Peyer's patch (tissue), 4 donors: ENCODE measurements at regions not wholly inside any gene's neighbourhood (a gene's known extent, or its start where the extent isn't known, plus 50 kb on each side); places are given as distances from the start of the nearest gene placed in this dataset.

Source experiments
- DNase-seq, 3 donors: peaks; one replicate each; pipeline ENCODE4 v3.0.0-alpha.2; 2017 to 2019
- H3K27ac ChIP-seq, 4 donors: fragments of 200-600 bp; sonication (generic); one replicate each; pipeline ENCODE4 v1.5.1; 2016 to 2019
- H3K27me3 ChIP-seq, 2 donors: fragments of 200-600 bp; sonication (generic); one replicate each; pipeline ENCODE4 v1.5.1; 2019
- H3K36me3 ChIP-seq, 3 donors: fragments of 200-600 bp; sonication (generic); one replicate each; pipeline ENCODE4 v1.5.1; 2016 to 2019
- H3K4me1 ChIP-seq, 4 donors: fragments of 200-600 bp; sonication (generic); one replicate each; pipeline ENCODE4 v1.5.1; 2016 to 2019
- H3K4me3 ChIP-seq, 4 donors: fragments of 200-600 bp; sonication (generic); 1 replicate in 3 of 4; 2 replicates in 1 of 4; pipeline ENCODE4 v1.5.1; 2016 to 2019; ENCODE audit warnings: mild to moderate bottlenecking in 1 of 4
- H3K9me3 ChIP-seq, 4 donors: fragments of 200-600 bp; sonication (generic); one replicate each; pipeline ENCODE4 v1.5.1; 2016 to 2019; ENCODE audit warnings: mild to moderate bottlenecking in 1 of 4
- POLR2A ChIP-seq, 2 donors: fragments of 450-650 bp; IDR thresholded peaks; one replicate each; pipeline ENCODE4 v1.5.1; 2017; ENCODE audit warnings: antibody characterized with exemption in 2 of 2, mild to moderate bottlenecking in 2 of 2, moderate library complexity in 2 of 2
- TF ChIP-seq, protein P1 (sequence below), 6 experiments: fragments of 450-650 bp in 4 of 6; fragments of 200-600 bp in 2 of 6; sonication (generic) in 1 of 6; IDR thresholded peaks; one replicate each; pipeline ENCODE4 v1.5.1; 2017 to 2019; ENCODE audit warnings: antibody characterized with exemption in 6 of 6, mild to moderate bottlenecking in 3 of 6, moderate library complexity in 1 of 6

GRCh38 chr6:48979806-48980205 lies 483.2 kb downstream of the MMUT start:
- no peaks in the 10 kb centered on the region for H3K36me3 ChIP-seq
- no peaks in the 10 kb centered on the region for H3K4me1 ChIP-seq
- H3K9me3 ChIP-seq: peaks cover 0 to 6% (median 0%) of the 10 kb centered on the region in 4 donors
- no peaks in the 10 kb centered on the region for H3K27me3 ChIP-seq
- DNase-seq: no peak
- TF ChIP-seq, protein P1, sequence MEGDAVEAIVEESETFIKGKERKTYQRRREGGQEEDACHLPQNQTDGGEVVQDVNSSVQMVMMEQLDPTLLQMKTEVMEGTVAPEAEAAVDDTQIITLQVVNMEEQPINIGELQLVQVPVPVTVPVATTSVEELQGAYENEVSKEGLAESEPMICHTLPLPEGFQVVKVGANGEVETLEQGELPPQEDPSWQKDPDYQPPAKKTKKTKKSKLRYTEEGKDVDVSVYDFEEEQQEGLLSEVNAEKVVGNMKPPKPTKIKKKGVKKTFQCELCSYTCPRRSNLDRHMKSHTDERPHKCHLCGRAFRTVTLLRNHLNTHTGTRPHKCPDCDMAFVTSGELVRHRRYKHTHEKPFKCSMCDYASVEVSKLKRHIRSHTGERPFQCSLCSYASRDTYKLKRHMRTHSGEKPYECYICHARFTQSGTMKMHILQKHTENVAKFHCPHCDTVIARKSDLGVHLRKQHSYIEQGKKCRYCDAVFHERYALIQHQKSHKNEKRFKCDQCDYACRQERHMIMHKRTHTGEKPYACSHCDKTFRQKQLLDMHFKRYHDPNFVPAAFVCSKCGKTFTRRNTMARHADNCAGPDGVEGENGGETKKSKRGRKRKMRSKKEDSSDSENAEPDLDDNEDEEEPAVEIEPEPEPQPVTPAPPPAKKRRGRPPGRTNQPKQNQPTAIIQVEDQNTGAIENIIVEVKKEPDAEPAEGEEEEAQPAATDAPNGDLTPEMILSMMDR (IDR thresholded peaks at IDR 0.05): no peak
- no peak for TF ChIP-seq POLR2A (IDR thresholded peaks at IDR 0.05)
- H3K27ac ChIP-seq: no peak overlapping the region
- H3K4me3 ChIP-seq: no peak overlapping the region

DNA sequence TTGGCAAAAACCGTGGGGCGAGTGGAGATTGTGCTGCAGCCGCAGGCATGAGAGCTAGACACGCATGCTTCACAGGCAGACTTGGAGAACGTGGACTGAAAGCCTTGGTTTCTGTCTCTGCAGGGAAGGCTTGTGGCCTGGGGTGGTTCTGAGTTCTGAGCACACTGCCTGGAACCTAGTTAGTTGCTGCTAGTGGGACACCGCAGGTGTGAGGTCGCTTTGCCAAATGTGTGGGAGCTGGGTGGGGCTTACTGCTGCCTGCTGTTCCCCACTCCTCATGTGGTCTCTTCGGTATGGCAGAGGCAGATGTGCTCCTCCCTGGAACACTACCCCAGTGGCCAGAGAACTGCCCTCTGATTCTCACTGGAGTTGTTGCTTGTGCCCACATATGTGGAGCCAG lies 484.0 kb downstream of the MMUT start:
- Histone ChIP-seq H3K4me3 (no peak overlapping the region), H3K27me3 (no peaks in the 10 kb centered on the region), H3K9me3 (peaks cover 0 to 6% (median 0%) of the 10 kb centered on the region in 4 donors), H3K27ac (no peak overlapping the region), H3K36me3 (no peaks in the 10 kb centered on the region), H3K4me1 (no peaks in the 10 kb centered on the region)
- no peak for TF ChIP-seq POLR2A (IDR thresholded peaks at IDR 0.05)
- TF ChIP-seq, protein P1 (IDR thresholded peaks at IDR 0.05): no peak
- no peak for DNase-seq

GRCh38 chr6:48978016-48978415 lies 485.0 kb downstream of the MMUT start:
- Histone ChIP-seq H3K27ac (no peak overlapping the region), H3K4me3 (no peak overlapping the region), H3K36me3 (no peaks in the 10 kb centered on the region), H3K27me3 (no peaks in the 10 kb centered on the region), H3K4me1 (no peaks in the 10 kb centered on the region), H3K9me3 (peaks cover 0 to 3% (median 0%) of the 10 kb centered on the region in 4 donors)
- no peak for TF ChIP-seq POLR2A (IDR thresholded peaks at IDR 0.05)
- TF ChIP-seq, protein P1 (IDR thresholded peaks at IDR 0.05): no peak
- DNase-seq: no peak

DNA sequence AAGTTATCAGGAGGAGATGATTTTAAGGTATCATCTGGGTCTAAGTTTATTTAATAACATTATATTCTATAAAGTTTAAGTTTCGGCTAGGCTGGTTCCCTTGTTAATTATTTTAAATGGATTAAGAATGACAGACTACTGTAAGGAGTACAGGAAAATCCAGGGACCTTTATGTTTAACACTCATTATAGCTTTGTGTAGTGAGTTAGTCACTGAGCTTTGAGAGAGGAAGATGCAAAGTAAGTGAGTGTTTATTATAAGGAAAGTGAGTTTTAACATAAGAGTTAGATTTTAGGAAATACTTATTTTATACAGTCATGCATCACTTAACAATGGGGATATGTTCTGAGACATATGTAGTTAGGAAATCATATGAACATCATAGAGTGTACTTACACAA lies 485.5 kb downstream of the MMUT start:
- Histone ChIP-seq H3K27ac (no peak overlapping the region), H3K9me3 (peaks cover 0 to 1% (median 0%) of the 10 kb centered on the region in 4 donors), H3K4me1 (no peaks in the 10 kb centered on the region), H3K27me3 (no peaks in the 10 kb centered on the region), H3K36me3 (no peaks in the 10 kb centered on the region), H3K4me3 (no peak overlapping the region)
- TF ChIP-seq, protein P1 (IDR thresholded peaks at IDR 0.05): no peak
- TF ChIP-seq POLR2A (IDR thresholded peaks at IDR 0.05): no peak
- DNase-seq: no peak

DNA sequence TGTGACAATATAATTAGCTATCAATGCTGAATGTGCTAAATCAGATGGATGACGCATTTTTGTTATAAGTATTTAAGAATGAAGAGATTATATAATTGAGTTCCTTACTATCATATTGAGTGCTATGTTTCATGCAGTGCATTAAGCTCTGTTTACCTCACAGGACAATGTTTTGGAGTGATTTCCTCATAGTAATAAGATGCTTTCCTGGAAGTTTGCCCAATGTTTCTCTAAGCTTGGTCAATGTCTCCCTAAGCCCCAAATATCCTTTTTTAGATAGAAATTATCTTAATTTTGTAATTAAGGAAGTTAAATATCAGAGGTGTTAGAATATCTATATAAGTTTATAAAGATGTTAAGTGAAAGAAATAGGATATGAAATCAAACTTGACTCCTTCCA lies 489.6 kb downstream of the MMUT start:
- DNase-seq: no peak
- TF ChIP-seq POLR2A (IDR thresholded peaks at IDR 0.05): no peak
- TF ChIP-seq, protein P1 (IDR thresholded peaks at IDR 0.05): no peak

More for the DNA sequence above, 489.6 kb downstream of the MMUT start:
- Histone ChIP-seq H3K27me3 (no peaks in the 10 kb centered on the region), H3K9me3 (no peaks in the 10 kb centered on the region), H3K36me3 (no peaks in the 10 kb centered on the region), H3K4me3 (no peak overlapping the region), H3K27ac (no peak overlapping the region), H3K4me1 (no peaks in the 10 kb centered on the region)
